ENCODE measurements at regions not wholly inside any gene's neighbourhood (a gene's known extent, or its start where the extent isn't known, plus 50 kb on each side); places are given as distances from the start of the nearest gene placed in this dataset.

DNA sequence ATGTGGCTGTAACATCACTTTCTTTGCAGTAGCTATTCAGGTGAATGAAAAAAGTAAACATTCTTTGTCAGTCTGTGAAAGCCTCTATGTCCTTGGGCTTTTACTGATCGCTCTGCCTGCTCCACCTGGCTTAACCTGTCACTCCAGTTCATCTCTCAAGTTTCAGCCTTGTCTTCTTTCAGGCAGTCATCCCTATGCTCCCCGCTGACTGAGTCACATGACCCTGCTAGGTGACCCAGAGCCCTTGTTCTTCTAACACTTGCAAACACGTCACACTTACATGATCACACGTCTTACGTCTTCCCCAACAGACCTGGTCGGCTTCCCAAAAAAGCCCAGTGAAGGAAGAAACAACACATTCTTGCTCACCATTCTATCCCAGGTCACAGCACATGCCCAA, 499.3 kb upstream of the TENM4 start:
- 67 to 80% methylated on average over 6 of the region's 6 CpGs for WGBS, 2 experiments (ENCODE audit: insufficient coverage in 2 of 2)
- no peak overlapping the region for H3K4me3 ChIP-seq (ENCODE audit: extremely low read depth, insufficient read depth, low read length, poor library complexity, severe bottlenecking)

DNA sequence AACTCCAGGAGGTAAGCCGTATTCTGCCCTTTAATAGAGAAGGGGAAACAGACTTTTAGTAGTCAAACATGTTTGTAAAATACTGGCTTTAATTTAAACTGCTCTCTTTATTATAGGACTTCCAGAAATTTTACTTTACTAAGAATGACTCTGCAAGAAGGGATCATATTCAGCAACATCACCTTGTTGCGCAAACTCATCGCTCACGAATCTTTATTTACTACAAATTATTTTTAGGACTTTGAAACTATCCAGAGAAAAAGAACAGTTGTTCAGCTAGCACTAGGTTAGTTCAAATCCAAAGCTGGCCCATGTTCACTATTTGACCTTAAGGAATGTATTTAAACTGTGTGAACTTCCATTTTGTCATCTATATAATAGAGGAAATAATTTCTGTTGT, 498.3 kb upstream of the TENM4 start:
- Histone ChIP-seq H3K4me3 (ENCODE audit: extremely low read depth, insufficient read depth, low read length, poor library complexity, severe bottlenecking) (no peak overlapping the region), H3K9me3 (ENCODE audit: control insufficient read depth, low read length) (no peaks in the 10 kb centered on the region), H3K36me3 (ENCODE audit: control insufficient read depth, insufficient read depth, low read length) (no peaks in the 10 kb centered on the region), H3K4me1 (ENCODE audit: control insufficient read depth, insufficient read depth, low read length, poor library complexity, severe bottlenecking) (no peaks in the 10 kb centered on the region), H3K27ac (ENCODE audit: low read depth, low read length, severe bottlenecking) (no peak overlapping the region)
- 100% methylated on average over 1 of the region's 4 CpGs; no CpG with 5 or more reads in 1 of the 2 experiments for WGBS, 2 experiments (ENCODE audit: insufficient coverage in 2 of 2)

More for the DNA sequence above, 499.3 kb upstream of the TENM4 start:
- Histone ChIP-seq H3K36me3 (ENCODE audit: control insufficient read depth, insufficient read depth, low read length) (no peaks in the 10 kb centered on the region), H3K9me3 (ENCODE audit: control insufficient read depth, low read length) (no peaks in the 10 kb centered on the region), H3K27ac (ENCODE audit: low read depth, low read length, severe bottlenecking) (no peak overlapping the region), H3K4me1 (ENCODE audit: control insufficient read depth, insufficient read depth, low read length, poor library complexity, severe bottlenecking) (no peaks in the 10 kb centered on the region)

DNA sequence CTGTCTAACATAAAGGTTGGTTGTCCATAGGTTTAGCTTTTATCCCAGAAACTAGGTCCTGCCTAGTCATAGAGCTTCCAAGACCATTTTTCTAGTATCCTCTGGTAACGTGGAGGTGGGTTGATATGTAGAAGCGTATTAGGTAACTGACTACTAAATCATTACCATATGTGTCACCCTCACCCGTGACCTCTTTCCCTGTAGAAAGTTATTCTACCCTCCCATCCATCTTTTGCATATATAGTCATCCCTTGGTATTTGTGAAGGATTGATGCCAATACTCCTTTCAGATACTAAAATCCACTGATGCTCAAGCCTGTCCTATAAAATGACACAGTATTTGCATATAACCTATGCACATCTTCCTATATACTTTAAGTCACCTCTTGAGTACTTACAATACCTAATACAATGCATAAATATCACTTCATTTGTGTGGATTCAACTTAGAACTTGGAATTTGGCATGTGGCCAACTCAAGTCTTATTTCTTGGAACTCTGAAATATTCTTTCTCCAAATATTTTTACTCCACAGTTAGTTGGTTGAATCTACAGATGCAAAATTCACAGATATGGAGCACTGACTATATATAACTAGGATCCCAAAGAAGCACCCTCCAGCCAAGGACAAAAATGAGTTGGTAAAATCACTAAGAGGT, 497.0 kb upstream of the TENM4 start:
- Histone ChIP-seq H3K27ac (ENCODE audit: low read depth, low read length, severe bottlenecking) (no peak overlapping the region), H3K9me3 (ENCODE audit: control insufficient read depth, low read length) (no peaks in the 10 kb centered on the region), H3K4me1 (ENCODE audit: control insufficient read depth, insufficient read depth, low read length, poor library complexity, severe bottlenecking) (no peaks in the 10 kb centered on the region), H3K4me3 (ENCODE audit: extremely low read depth, insufficient read depth, low read length, poor library complexity, severe bottlenecking) (no peak overlapping the region), H3K36me3 (ENCODE audit: control insufficient read depth, insufficient read depth, low read length) (no peaks in the 10 kb centered on the region)
- WGBS, 2 experiments (ENCODE audit: insufficient coverage in 2 of 2), result no CpG with 5 or more reads among the region's 3 CpGs

DNA sequence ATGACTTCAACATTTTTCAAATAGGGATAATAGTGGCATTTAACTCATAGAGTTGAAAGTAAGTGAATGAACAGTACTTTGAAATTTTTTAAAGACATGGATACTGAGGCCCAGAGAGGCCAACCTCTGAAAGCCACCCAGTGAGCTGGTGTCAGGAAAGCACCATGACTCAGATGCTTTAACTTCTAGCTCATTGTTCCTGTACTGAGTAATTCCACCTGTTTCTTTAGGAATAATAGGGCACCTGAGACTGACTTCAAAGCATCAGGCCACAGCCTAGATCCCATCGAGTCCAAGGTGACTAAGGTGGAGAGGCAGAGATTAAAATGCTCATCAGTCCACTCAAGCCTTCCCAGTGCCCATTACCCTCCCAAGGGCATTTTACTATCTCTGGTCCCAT, 491.8 kb upstream of the TENM4 start:
- Histone ChIP-seq H3K4me3 (ENCODE audit: extremely low read depth, insufficient read depth, low read length, poor library complexity, severe bottlenecking) (no peak overlapping the region), H3K36me3 (ENCODE audit: control insufficient read depth, insufficient read depth, low read length) (no peaks in the 10 kb centered on the region), H3K27ac (ENCODE audit: low read depth, low read length, severe bottlenecking) (no peak overlapping the region), H3K4me1 (ENCODE audit: control insufficient read depth, insufficient read depth, low read length, poor library complexity, severe bottlenecking) (no peaks in the 10 kb centered on the region), H3K9me3 (ENCODE audit: control insufficient read depth, low read length) (no peaks in the 10 kb centered on the region)
- WGBS, 2 experiments (ENCODE audit: insufficient coverage in 2 of 2), result no CpG with 5 or more reads among the region's 1 CpG

DNA sequence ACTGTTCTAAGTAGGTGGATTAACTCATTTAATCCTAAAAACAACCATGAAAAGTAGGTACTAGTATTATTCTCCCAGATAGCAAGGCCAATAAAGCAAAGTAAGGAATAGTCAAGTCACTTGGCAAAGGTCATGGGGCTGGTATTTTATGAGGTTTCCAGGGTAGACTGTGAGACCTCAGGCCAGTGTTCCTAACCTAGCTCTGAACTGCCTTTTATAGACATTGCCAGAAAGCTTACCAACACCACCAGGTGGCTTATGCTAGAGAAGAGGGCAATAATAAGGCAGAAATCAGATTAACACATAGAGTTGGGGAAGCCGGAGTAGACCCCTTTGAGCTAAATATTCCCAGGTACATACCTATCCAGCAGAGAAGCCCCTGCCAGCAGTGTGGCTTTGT, 490.9 kb upstream of the TENM4 start:
- Histone ChIP-seq H3K27ac (ENCODE audit: low read depth, low read length, severe bottlenecking) (no peak overlapping the region), H3K36me3 (ENCODE audit: control insufficient read depth, insufficient read depth, low read length) (no peaks in the 10 kb centered on the region), H3K4me3 (ENCODE audit: extremely low read depth, insufficient read depth, low read length, poor library complexity, severe bottlenecking) (no peak overlapping the region), H3K4me1 (ENCODE audit: control insufficient read depth, insufficient read depth, low read length, poor library complexity, severe bottlenecking) (no peaks in the 10 kb centered on the region), H3K9me3 (ENCODE audit: control insufficient read depth, low read length) (no peaks in the 10 kb centered on the region)
- no CpG with 5 or more reads among the region's 1 CpG for WGBS, 2 experiments (ENCODE audit: insufficient coverage in 2 of 2)

DNA sequence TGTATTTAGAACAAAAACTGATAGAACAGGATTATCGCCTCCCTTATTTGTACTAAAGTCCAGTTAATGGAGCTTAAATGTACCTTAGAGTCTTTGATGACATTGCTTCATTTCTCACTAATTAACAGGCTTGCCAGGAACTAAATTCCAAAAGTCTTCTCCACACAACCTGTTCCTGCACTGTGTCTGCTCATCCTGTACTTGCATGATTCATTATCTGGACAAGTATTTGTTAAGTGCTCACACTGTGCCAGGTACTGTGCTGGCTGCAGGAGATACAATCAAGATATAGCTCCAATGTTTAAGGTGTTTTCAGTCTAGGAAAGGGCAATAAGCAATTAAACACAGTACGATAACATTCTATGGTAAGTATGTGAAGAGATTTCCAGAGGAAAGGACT, 485.9 kb upstream of the TENM4 start:
- 92% methylated on average over 2 of the region's 2 CpGs; no CpG with 5 or more reads in 1 of the 2 experiments for WGBS, 2 experiments (ENCODE audit: insufficient coverage in 2 of 2)
- no peaks in the 10 kb centered on the region for H3K9me3 ChIP-seq (ENCODE audit: control insufficient read depth, low read length)
- H3K27ac ChIP-seq (ENCODE audit: low read depth, low read length, severe bottlenecking), result no peak overlapping the region

DNA sequence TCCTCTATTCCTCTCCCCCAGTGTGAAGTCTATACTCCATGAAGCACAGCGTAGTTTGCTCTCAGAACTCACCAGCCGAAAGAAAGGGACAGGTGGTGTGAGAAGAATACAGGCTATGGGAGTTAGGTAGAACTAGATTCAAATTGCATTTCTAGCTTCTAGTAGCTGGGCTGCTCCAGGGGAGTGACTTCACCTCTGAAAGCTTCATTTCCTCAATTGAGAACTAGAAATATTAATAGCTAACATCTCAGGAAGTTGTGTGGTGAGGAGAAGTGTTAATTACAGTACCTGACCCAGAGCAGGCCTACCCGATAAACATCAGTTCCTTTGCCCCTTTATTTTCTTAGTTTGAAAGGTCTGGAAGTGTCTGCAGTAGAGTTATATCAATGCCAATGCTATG, 484.7 kb upstream of the TENM4 start:
- H3K36me3 ChIP-seq (ENCODE audit: control insufficient read depth, insufficient read depth, low read length), result no peaks in the 10 kb centered on the region
- no CpG with 5 or more reads among the region's 3 CpGs for WGBS, 2 experiments (ENCODE audit: insufficient coverage in 2 of 2)
- no peak overlapping the region for H3K27ac ChIP-seq (ENCODE audit: low read depth, low read length, severe bottlenecking)
- H3K9me3 ChIP-seq (ENCODE audit: control insufficient read depth, low read length), result no peaks in the 10 kb centered on the region
- no peak overlapping the region for H3K4me3 ChIP-seq (ENCODE audit: extremely low read depth, insufficient read depth, low read length, poor library complexity, severe bottlenecking)
- H3K4me1 ChIP-seq (ENCODE audit: control insufficient read depth, insufficient read depth, low read length, poor library complexity, severe bottlenecking), result no peaks in the 10 kb centered on the region

More for the DNA sequence above, 485.9 kb upstream of the TENM4 start:
- Histone ChIP-seq H3K4me1 (ENCODE audit: control insufficient read depth, insufficient read depth, low read length, poor library complexity, severe bottlenecking) (no peaks in the 10 kb centered on the region), H3K4me3 (ENCODE audit: extremely low read depth, insufficient read depth, low read length, poor library complexity, severe bottlenecking) (no peak overlapping the region), H3K36me3 (ENCODE audit: control insufficient read depth, insufficient read depth, low read length) (no peaks in the 10 kb centered on the region)

DNA sequence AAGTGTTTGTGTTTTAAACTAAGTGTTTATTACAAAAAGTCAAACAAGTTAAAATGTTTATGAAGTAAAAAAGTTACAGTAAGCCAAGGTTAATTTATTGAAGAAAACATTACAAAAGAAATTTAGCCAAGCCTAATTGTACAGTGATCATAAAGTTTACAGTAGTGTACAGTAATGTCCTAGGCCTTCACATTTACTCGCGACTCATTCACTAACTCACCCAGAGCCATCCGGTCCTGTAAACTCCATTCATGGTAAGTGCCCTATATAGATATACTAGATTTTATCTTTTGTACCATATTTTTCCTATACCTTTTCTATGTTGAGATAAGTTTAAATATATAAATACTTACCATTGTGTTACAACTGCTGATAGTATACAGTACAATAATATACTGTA, 481.8 kb upstream of the TENM4 start:
- Histone ChIP-seq H3K36me3 (ENCODE audit: control insufficient read depth, insufficient read depth, low read length) (no peaks in the 10 kb centered on the region), H3K4me1 (ENCODE audit: control insufficient read depth, insufficient read depth, low read length, poor library complexity, severe bottlenecking) (no peaks in the 10 kb centered on the region), H3K27ac (ENCODE audit: low read depth, low read length, severe bottlenecking) (no peak overlapping the region), H3K9me3 (ENCODE audit: control insufficient read depth, low read length) (no peaks in the 10 kb centered on the region), H3K4me3 (ENCODE audit: extremely low read depth, insufficient read depth, low read length, poor library complexity, severe bottlenecking) (no peak overlapping the region)
- no CpG with 5 or more reads among the region's 3 CpGs for WGBS, 2 experiments (ENCODE audit: insufficient coverage in 2 of 2)

DNA sequence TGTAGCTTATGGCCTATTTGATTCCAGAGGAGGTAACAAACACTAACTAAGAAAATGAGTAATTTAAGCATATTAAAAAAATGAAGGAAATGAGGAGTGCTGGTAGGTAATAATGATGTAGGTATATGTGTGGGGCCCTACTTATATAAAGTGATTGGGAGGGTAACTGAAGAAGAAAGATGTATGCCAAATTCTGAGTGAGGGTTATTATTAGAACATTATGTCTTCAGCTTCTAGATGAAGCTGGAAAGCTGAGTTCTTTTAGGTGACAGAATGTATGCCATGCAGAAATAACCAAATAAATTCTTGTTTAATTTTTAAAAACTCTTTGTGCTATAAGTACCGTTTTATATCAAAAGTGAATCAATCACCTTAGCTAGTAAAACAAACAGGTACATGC, 479.6 kb upstream of the TENM4 start:
- H3K4me1 ChIP-seq (ENCODE audit: control insufficient read depth, insufficient read depth, low read length, poor library complexity, severe bottlenecking), result no peaks in the 10 kb centered on the region
- H3K27ac ChIP-seq (ENCODE audit: low read depth, low read length, severe bottlenecking), result no peak overlapping the region
- no peaks in the 10 kb centered on the region for H3K36me3 ChIP-seq (ENCODE audit: control insufficient read depth, insufficient read depth, low read length)
- WGBS, 2 experiments (ENCODE audit: insufficient coverage in 2 of 2), result no CpG with 5 or more reads among the region's 1 CpG
- no peak overlapping the region for H3K4me3 ChIP-seq (ENCODE audit: extremely low read depth, insufficient read depth, low read length, poor library complexity, severe bottlenecking)
- no peaks in the 10 kb centered on the region for H3K9me3 ChIP-seq (ENCODE audit: control insufficient read depth, low read length)

DNA sequence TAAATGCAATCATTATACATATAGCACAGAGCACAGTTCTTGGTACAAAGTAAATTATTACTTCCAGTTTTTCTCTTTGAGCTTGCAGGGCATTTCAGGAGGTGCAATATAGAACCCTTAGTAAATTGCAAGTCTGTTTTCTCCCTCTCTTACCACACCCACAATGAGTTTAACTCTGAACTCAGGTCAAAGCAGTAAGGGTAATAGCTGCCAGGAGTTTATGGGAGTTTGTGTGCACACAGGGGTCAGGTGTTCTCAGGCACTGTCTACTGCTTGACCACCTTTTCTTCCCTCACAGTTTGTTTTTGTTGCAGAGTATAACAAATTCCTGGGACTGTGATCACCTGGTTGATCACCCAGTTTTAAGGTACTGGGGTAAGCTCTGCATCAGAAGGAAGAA, 478.5 kb upstream of the TENM4 start:
- no peaks in the 10 kb centered on the region for H3K36me3 ChIP-seq (ENCODE audit: control insufficient read depth, insufficient read depth, low read length)
- no peaks in the 10 kb centered on the region for H3K4me1 ChIP-seq (ENCODE audit: control insufficient read depth, insufficient read depth, low read length, poor library complexity, severe bottlenecking)
- no peak overlapping the region for H3K27ac ChIP-seq (ENCODE audit: low read depth, low read length, severe bottlenecking)

DNA sequence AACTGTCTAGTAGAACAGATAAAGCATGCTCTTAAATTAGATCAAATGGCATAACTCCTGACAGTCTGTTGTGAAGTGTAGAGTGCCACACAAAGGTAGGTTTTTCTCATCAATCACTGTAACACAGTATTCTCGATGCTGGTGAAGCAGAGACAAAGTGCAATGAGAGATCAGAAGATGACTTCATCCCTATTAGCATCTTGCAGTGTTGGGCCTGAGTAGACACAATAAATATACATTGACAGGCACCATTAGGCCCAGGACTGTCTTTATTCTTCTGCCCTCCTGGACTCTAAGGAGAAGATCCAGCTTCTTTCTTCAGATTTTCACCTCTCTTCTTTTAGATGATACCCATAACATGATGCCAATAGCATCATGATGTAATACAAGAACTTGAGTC, 478.0 kb upstream of the TENM4 start:
- no CpG with 5 or more reads among the region's 1 CpG for WGBS, 2 experiments (ENCODE audit: insufficient coverage in 2 of 2)
- H3K9me3 ChIP-seq (ENCODE audit: control insufficient read depth, low read length), result no peaks in the 10 kb centered on the region
- no peak overlapping the region for H3K4me3 ChIP-seq (ENCODE audit: extremely low read depth, insufficient read depth, low read length, poor library complexity, severe bottlenecking)
- no peaks in the 10 kb centered on the region for H3K4me1 ChIP-seq (ENCODE audit: control insufficient read depth, insufficient read depth, low read length, poor library complexity, severe bottlenecking)
- no peaks in the 10 kb centered on the region for H3K36me3 ChIP-seq (ENCODE audit: control insufficient read depth, insufficient read depth, low read length)
- H3K27ac ChIP-seq (ENCODE audit: low read depth, low read length, severe bottlenecking), result no peak overlapping the region

More for the DNA sequence above, 478.5 kb upstream of the TENM4 start:
- Histone ChIP-seq H3K9me3 (ENCODE audit: control insufficient read depth, low read length) (no peaks in the 10 kb centered on the region), H3K4me3 (ENCODE audit: extremely low read depth, insufficient read depth, low read length, poor library complexity, severe bottlenecking) (no peak overlapping the region)

Measured in mesodermal cell (in vitro differentiated cells).